Activated CD4-positive, alpha-beta T cell treated with anti-CD3 and anti-CD28 coated beads for 48 hours (primary cell): ENCODE measurements at regions not wholly inside any gene's neighbourhood (a gene's known extent, or its start where the extent isn't known, plus 50 kb on each side); places are given as distances from the start of the nearest gene placed in this dataset.
A peak's percentile ranks its signal among the peaks of the same experiment; 100 is the strongest.

Experiments used
- DNase-seq: peaks from one replicate; pipeline ENCODE4 v3.0.0-alpha.2; 2020

DNA sequence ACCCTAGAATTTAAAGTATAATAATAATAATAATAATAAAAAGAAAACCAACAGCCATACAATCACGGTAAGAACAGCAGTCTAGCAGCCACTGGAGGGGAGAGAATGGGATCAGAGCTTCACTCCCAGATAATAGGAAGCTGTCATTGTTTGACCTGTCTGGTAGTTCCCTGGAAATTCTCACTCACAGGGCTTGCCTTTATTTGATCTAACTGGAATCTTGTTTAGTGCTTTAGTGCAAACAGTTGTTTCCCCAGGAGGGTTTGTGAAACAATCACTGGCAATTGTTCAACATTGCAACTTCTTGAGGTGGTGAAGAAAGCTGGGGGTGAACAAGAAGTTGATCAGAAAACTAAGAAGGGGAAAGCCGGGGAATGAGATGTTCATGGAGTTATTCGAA, 68.7 kb upstream of the PTCSC3 start:
- no peak for DNase-seq

DNA sequence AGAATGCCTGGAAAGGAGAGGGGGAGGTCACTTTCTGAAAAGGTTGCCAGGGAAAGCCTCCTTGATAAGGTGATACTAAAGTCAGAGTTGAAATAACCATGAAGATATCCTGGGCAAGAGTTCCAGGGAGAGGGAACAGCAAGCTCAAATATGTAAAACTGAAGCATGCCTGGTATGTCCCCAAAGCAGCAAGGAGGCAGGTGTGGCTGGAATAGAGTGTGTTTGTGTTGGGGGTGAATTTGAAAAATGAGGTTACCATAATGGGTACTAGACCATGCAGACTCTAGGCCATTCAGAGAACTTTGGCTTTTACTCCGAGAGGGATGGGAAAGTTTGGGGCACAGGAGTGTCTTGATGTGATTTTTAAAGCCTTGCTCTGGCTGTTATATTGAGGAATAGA, 66.7 kb upstream of the PTCSC3 start:
- DNase-seq, result no peak

DNA sequence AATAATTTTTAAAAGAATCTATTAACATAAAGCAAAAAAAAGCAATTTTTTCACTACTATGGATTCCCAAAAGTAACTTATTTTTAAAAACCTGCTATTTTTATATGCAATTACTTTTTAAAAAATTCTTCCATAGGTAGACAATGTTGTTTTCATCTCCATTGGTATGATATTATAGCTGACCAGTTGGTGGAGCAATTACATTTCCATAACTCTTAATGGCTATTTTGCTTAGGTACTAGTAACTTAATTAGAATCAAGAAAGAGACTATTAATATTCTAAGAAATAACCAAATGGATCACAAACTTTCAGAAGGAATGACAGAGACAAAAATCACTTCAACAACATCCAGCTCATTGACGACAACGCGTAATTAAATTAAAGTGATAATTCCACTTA, 64.7 kb upstream of the PTCSC3 start:
- no peak for DNase-seq

DNA sequence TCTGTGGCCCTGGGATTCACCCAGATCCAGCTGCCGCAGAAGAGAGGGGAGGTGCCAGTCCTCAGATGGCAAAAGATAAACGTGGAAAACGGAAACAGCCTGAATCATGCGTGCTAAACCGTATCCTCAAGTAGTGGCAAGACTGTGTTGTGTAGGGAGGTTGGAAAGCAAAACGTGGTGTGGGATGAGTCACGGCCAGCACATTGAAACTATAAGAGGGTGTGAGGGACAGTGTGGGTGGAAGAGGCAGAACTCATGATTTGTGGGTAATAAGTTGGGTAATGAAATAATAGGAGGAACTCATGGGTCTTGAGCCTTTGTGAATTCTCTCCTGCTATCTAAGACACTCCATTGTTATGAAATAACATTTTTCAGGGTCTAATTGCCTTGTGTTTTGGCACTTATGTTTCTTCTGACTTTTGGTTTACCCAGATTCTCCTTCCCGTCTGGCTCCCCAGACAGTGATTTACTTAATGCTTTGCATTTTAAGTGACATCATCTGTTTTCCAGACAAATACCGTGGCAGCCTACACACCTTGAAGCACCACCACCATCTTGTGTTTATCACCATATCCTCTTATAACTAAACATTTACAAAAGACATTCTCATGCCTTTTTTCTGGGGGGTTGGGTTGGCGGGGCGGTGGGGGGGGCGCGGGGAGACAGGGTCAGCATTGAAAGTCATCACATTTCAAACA, 62.3 kb upstream of the PTCSC3 start:
- peak; percentile 19 for DNase-seq

DNA sequence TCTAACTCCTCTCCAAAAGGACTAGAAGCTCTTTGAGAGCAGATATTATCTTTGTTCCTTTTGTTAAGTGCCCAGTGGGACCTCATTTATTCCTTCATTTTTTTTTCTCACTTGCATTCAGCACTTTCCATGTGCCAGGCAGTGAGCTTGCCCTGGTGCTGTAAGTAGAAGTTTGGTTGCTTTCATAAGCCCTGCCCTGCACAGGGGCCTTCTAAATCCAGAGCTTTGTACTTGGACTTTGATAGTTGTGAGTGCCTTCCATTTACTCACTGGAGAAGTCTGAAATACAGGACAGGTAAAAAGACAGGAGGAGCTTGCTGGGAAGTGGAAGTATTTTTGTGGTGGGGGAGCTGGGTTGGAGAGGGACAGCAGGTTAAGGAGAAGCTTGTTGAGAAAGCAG, 56.7 kb upstream of the PTCSC3 start:
- DNase-seq, result no peak

DNA sequence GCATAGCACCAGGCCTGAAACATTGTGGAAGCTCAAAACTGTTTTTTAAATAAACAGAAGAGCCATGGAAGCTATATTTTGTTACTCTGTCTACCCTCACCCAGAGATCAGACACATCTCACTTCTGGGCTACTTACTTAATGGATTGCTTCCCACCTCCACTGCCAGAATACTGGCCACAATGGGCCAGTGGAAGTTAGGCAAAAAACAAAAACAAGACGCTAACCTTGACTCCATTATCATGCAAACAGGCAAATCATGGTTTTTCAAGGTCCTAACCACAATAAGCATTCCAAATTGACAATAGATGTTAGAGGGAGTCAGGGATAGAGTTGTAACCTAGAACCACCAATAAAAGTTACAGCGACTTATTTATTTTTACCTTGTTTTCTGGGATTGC, 52.7 kb upstream of the PTCSC3 start:
- DNase-seq, result no peak

DNA sequence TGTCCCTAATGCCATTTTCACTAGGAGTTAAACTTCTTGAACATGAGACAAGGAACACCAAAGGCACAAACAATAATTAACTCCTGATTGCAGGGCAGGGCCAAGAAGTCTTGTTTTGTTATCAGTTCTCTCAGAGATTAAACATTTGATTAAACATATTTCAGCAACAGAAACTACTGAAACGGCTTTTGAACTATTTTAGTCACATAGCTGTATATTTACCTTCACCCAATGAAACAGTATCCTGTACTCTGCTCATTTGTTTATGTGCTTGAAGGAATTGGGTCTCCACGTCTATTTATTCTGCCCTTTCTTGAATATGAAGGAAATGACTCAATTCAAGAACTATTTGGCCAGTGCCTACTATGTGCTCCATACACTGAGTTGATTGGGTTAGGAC, 51.3 kb upstream of the PTCSC3 start:
- no peak for DNase-seq

DNA sequence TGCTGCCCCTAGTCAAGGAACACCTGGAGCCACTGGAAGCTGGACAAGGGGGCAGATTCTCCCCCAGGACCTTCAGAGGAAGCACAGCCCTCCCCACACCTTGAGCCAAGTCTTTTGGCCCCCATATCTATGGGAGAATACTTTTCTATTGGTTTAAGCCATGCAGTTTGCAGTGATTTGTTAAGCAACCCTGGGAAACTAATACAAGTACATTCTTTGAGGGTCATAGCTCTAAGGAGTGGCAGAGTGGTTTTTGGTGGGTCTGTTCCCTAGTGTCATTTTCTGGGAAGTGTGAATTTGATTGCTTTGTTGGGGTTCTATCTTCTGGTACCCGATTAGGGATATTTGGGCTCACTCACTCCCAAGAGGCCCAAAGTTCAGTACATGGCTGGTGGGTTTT, 50.8 kb upstream of the PTCSC3 start:
- no peak for DNase-seq
